ENCODE measurements at regions not wholly inside any gene's neighbourhood (a gene's known extent, or its start where the extent isn't known, plus 50 kb on each side); places are given as distances from the start of the nearest gene placed in this dataset.

GRCh38 chr12:95390192-95390591 lies 83.8 kb upstream of the METAP2 start:
- no peak overlapping the region for H2AFZ ChIP-seq (ENCODE audit: low read length)
- no peaks in the 10 kb centered on the region for H3F3A ChIP-seq (ENCODE audit: insufficient read depth, low read length)
- H4K20me1 ChIP-seq (ENCODE audit: insufficient read depth, low read length): no peaks in the 10 kb centered on the region
- no peak for TF ChIP-seq EZH2 (IDR thresholded peaks at IDR 0.05; ENCODE audit: borderline replicate concordance, low read length)
- no peak for TF ChIP-seq CTCF (IDR thresholded peaks at IDR 0.05; ENCODE audit: low read length)
- H3K9me3 ChIP-seq (ENCODE audit: low read length): peaks cover 12% of the 10 kb centered on the region; the same call in 1 of the 2 replicates
- no peaks in the 10 kb centered on the region for H3K79me2 ChIP-seq (ENCODE audit: insufficient read depth, low read length)
- no peak overlapping the region for H3K27ac ChIP-seq (ENCODE audit: low read depth, low read length, poor library complexity, severe bottlenecking)
- H3K4me1 ChIP-seq (ENCODE audit: insufficient read depth, low read length, severe bottlenecking): peaks cover 12% of the 10 kb centered on the region
- H3K9ac ChIP-seq (ENCODE audit: low read length): no peak overlapping the region
- peak overlapping the region; percentile 22; the same call in 1 of the 2 replicates for H3K4me2 ChIP-seq (ENCODE audit: low read length)
- no peaks in the 10 kb centered on the region for H3K27me3 ChIP-seq (ENCODE audit: insufficient read depth, low read length)
- H3K36me3 ChIP-seq (ENCODE audit: insufficient read depth, low read length): no peaks in the 10 kb centered on the region
- no peaks in the 10 kb centered on the region for H3K9me2 ChIP-seq (ENCODE audit: low read depth, low read length)
- H3K4me3 ChIP-seq (ENCODE audit: low read depth, low read length, poor library complexity, severe bottlenecking): no peak overlapping the region

GRCh38 chr12:95390932-95391331 lies 83.0 kb upstream of the METAP2 start:
- Histone ChIP-seq H3K27me3 (ENCODE audit: insufficient read depth, low read length) (no peaks in the 10 kb centered on the region), H3K4me3 (ENCODE audit: low read depth, low read length, poor library complexity, severe bottlenecking) (no peak overlapping the region), H2AFZ (ENCODE audit: low read length) (no peak overlapping the region), H3K36me3 (ENCODE audit: insufficient read depth, low read length) (no peaks in the 10 kb centered on the region), H3F3A (ENCODE audit: insufficient read depth, low read length) (no peaks in the 10 kb centered on the region), H3K4me1 (ENCODE audit: insufficient read depth, low read length, severe bottlenecking) (peaks cover 12% of the 10 kb centered on the region), H3K9me3 (ENCODE audit: low read length) (peaks cover 12% of the 10 kb centered on the region; the same call in 1 of the 2 replicates), H4K20me1 (ENCODE audit: insufficient read depth, low read length) (no peaks in the 10 kb centered on the region), H3K27ac (ENCODE audit: low read depth, low read length, poor library complexity, severe bottlenecking) (no peak overlapping the region), H3K9ac (ENCODE audit: low read length) (no peak overlapping the region), H3K4me2 (ENCODE audit: low read length) (no peak overlapping the region; the same call in 1 of the 2 replicates), H3K79me2 (ENCODE audit: insufficient read depth, low read length) (no peaks in the 10 kb centered on the region), H3K9me2 (ENCODE audit: low read depth, low read length) (no peaks in the 10 kb centered on the region)
- TF ChIP-seq CTCF (IDR thresholded peaks at IDR 0.05; ENCODE audit: low read length) (no peak), EZH2 (IDR thresholded peaks at IDR 0.05; ENCODE audit: borderline replicate concordance, low read length) (no peak)

GRCh38 chr12:95393191-95393790 lies 80.7 kb upstream of the METAP2 start:
- H3K36me3 ChIP-seq (ENCODE audit: insufficient read depth, low read length): no peaks in the 10 kb centered on the region

More at GRCh38 chr12:95393191-95393790, 80.7 kb upstream of the METAP2 start:
- Histone ChIP-seq H3K4me2 (ENCODE audit: low read length) (no peak overlapping the region), H3F3A (ENCODE audit: insufficient read depth, low read length) (no peaks in the 10 kb centered on the region), H3K9me3 (ENCODE audit: low read length) (peaks cover 12% of the 10 kb centered on the region; the same call in 1 of the 2 replicates), H3K79me2 (ENCODE audit: insufficient read depth, low read length) (no peaks in the 10 kb centered on the region), H4K20me1 (ENCODE audit: insufficient read depth, low read length) (no peaks in the 10 kb centered on the region), H3K9me2 (ENCODE audit: low read depth, low read length) (no peaks in the 10 kb centered on the region), H3K27ac (ENCODE audit: low read depth, low read length, poor library complexity, severe bottlenecking) (no peak overlapping the region), H3K4me1 (ENCODE audit: insufficient read depth, low read length, severe bottlenecking) (peaks cover 12% of the 10 kb centered on the region), H3K9ac (ENCODE audit: low read length) (no peak overlapping the region), H2AFZ (ENCODE audit: low read length) (no peak overlapping the region), H3K4me3 (ENCODE audit: low read depth, low read length, poor library complexity, severe bottlenecking) (no peak overlapping the region), H3K27me3 (ENCODE audit: insufficient read depth, low read length) (no peaks in the 10 kb centered on the region)
- TF ChIP-seq EZH2 (IDR thresholded peaks at IDR 0.05; ENCODE audit: borderline replicate concordance, low read length) (no peak), CTCF (IDR thresholded peaks at IDR 0.05; ENCODE audit: low read length) (no peak)

Measured in OCI-LY1 (cell line).